Thoracic aorta (tissue), 2 donors: ENCODE measurements at regions not wholly inside any gene's neighbourhood (a gene's known extent, or its start where the extent isn't known, plus 50 kb on each side); places are given as distances from the start of the nearest gene placed in this dataset.

Source experiments
- ATAC-seq: fragments of 150-250 bp; one replicate; pipeline ENCODE4 v1.8.0; 2017; ENCODE audit warnings: low read depth; ENCODE audit not compliant: insufficient number of reproducible peaks, low FRiP score
- DNase-seq: peaks from one replicate; pipeline ENCODE4 v3.0.0-alpha.2; 2020; ENCODE audit warnings: low spot score
- H3K27ac ChIP-seq, 2 donors: fragments of 200-600 bp; sonication (generic); 1 replicate in 1 of 2; 2 replicates in 1 of 2; pipeline ENCODE4 v1.5.1; 2016; ENCODE audit warnings: mild to moderate bottlenecking in 2 of 2, moderate library complexity in 2 of 2
- H3K27me3 ChIP-seq: fragments of 200-600 bp; sonication (generic); replicated peaks from 2 replicates; pipeline ENCODE4 v1.6.0; 2016; ENCODE audit warnings: mild to moderate bottlenecking; ENCODE audit not compliant: insufficient read depth
- H3K36me3 ChIP-seq: fragments of 200-600 bp; sonication (generic); one replicate; pipeline ENCODE4 v1.5.1; 2016
- H3K4me1 ChIP-seq, 2 donors: fragments of 200-600 bp; sonication (generic); 1 replicate in 1 of 2; 2 replicates in 1 of 2; pipeline versions ENCODE4 v1.5.1 to v1.6.0; 2016; ENCODE audit warnings: low read depth in 2 of 2, mild to moderate bottlenecking in 1 of 2; ENCODE audit not compliant: control insufficient read depth in 1 of 2
- H3K4me3 ChIP-seq: fragments of 200-600 bp; sonication (generic); 2 replicates; pipeline ENCODE4 v1.5.1; 2016; ENCODE audit warnings: mild to moderate bottlenecking
- H3K9me3 ChIP-seq: fragments of 200-600 bp; sonication (generic); 2 replicates; pipeline ENCODE4 v1.5.1; 2016
- CTCF ChIP-seq: fragments of 200-600 bp; sonication (generic); IDR thresholded peaks from one replicate; pipeline ENCODE4 v1.5.1; 2019; ENCODE audit warnings: antibody characterized with exemption

GRCh38 chr15:29418178-29418577 lies 148.6 kb upstream of the NSMCE3 start:
- ATAC-seq: no peak
- no peak for DNase-seq
- Histone ChIP-seq H3K27ac (no peak overlapping the region), H3K27me3 (no peaks in the 10 kb centered on the region), H3K36me3 (no peaks in the 10 kb centered on the region), H3K9me3 (no peaks in the 10 kb centered on the region), H3K4me1 (no peaks in the 10 kb centered on the region), H3K4me3 (no peak overlapping the region)
- no peak for TF ChIP-seq CTCF

- no peaks in the 10 kb centered on the region for H3K27me3 ChIP-seq
- ATAC-seq (no peak), DNase-seq (no peak)
- no peak overlapping the region for H3K27ac ChIP-seq
- H3K36me3 ChIP-seq: no peaks in the 10 kb centered on the region
- H3K4me3 ChIP-seq: no peak overlapping the region
- no peaks in the 10 kb centered on the region for H3K4me1 ChIP-seq
- TF ChIP-seq CTCF: no peak
- no peaks in the 10 kb centered on the region for H3K9me3 ChIP-seq
Measured at GRCh38 chr15:29411299-29411698, 141.7 kb upstream of the NSMCE3 start.

GRCh38 chr15:29410338-29410737 lies 140.7 kb upstream of the NSMCE3 start:
- no peaks in the 10 kb centered on the region for H3K9me3 ChIP-seq
- no peak overlapping the region for H3K4me3 ChIP-seq
- no peak for ATAC-seq
- no peak for TF ChIP-seq CTCF
- H3K27me3 ChIP-seq: no peaks in the 10 kb centered on the region
- H3K27ac ChIP-seq: no peak overlapping the region
- DNase-seq: no peak
- H3K36me3 ChIP-seq: no peaks in the 10 kb centered on the region
- H3K4me1 ChIP-seq: no peaks in the 10 kb centered on the region

- DNase-seq: no peak
- H3K36me3 ChIP-seq: no peaks in the 10 kb centered on the region
- H3K9me3 ChIP-seq: no peaks in the 10 kb centered on the region
Measured at GRCh38 chr15:29409890-29410289, 140.3 kb upstream of the NSMCE3 start.

GRCh38 chr15:29405564-29405963 lies 135.9 kb upstream of the NSMCE3 start:
- no peak for TF ChIP-seq CTCF
- DNase-seq (no peak), ATAC-seq (no peak)
- Histone ChIP-seq H3K27me3 (no peaks in the 10 kb centered on the region), H3K4me1 (no peaks in the 10 kb centered on the region), H3K27ac (no peak overlapping the region), H3K36me3 (no peaks in the 10 kb centered on the region), H3K9me3 (no peaks in the 10 kb centered on the region), H3K4me3 (no peak overlapping the region)

More at GRCh38 chr15:29409890-29410289, 140.3 kb upstream of the NSMCE3 start:
- no peak for TF ChIP-seq CTCF
- Histone ChIP-seq H3K4me1 (no peaks in the 10 kb centered on the region), H3K27ac (no peak overlapping the region), H3K27me3 (no peaks in the 10 kb centered on the region), H3K4me3 (no peak overlapping the region)
- ATAC-seq: no peak
